Activated T-cell treated with anti-CD3 and anti-CD28 coated beads, Interleukin-2, amount 50 U/mL, for 1 hour (primary cell): ENCODE measurements at regions not wholly inside any gene's neighbourhood (a gene's known extent, or its start where the extent isn't known, plus 50 kb on each side); places are given as distances from the start of the nearest gene placed in this dataset.

Experiments used
- DNase-seq: peaks from one replicate; pipeline ENCODE4 v3.0.0-alpha.2; 2020

DNA sequence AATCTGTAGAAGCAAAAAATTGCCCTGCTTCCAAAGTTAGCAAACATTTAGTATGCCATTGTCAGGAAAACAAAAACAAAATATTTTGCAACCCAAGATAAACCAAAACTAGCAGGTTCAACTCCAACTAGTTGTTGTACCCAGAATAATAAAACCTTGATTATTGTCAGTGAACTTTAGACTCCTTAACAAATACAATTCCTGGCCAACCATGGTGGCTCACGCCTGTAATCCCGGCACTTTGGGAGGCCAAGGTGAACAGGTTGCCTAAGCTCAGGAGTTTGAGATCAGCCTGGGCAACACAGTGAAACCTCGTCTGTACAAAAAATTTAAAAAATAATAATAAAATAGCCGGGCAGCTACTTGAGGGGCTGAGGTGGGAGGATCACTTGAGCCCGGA is 53.6 kb upstream of the EPCAM start:
- DNase-seq = no peak

DNA sequence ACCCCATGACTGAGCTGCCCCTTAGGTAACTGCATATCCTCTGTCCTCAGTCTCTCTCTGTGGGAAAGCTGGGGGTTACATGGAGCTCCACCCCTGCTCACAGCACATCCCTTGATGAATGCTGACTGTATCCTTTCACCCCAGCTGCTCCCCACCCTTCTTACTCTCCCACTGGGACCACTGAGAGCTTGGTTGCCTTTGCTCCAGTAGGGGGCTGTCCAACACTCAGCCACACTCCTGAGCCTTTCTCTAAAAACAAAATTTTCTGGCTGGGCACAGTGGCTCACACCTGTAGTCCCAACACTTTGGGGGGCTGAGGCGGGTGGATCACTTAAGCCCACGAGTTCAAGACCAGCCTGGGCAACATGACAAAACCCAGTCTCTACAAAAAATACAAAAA is 55.4 kb upstream of the EPCAM start:
- DNase-seq = no peak

- no peak for DNase-seq
Observed at GRCh38 chr2:47313141-47313691, 55.9 kb upstream of the EPCAM start.

DNA sequence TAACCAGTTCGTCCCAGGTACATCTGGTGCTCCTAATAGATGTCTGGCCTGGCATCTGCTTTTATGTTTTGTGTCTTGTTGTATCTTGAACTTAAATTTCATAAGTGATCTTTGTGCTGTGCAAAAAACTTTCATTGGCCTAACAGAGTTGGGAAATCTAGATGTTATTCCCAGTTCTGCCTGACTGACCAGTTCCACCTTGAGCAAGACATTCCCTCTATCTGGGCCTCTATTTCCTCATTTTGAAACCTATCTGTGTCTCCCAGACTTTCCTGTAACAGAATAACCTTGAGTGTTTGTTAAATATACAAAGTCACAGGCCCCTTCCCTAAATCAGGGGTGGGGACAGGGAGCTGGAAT is 56.6 kb upstream of the EPCAM start:
- no peak for DNase-seq

DNA sequence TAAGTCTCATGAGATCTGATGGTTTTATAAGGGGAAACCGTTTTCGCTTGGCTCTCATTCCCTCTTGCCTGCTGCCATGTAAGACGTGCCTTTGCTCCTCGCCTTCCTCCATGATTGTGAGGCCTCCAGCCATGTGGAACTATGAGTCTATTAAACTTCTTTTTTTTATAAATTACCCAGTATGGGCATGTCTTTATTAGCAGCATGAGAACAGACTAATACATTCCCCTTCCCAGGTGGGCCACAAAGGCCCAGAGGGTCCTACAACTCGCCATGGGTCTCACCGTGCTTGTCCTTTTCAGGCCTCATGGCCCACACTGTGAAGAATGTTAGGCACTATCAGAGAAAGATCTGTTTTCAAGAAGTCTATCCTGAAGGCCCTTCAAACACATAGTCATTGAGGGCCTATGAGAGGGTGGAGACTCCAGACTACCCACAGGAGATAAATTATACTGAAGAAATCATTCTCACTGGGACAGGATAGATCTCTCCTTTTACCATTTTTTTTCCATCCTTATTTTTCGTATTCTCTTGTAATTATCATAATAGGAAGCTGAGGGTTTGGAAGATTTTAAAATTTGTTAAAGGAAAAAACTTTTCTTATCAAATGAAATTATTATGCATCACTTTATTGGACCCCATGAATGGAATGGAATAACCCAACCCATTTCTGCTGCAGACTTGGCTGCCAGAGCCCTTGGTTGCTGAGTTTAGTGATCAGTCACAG is 57.2 kb upstream of the EPCAM start:
- DNase-seq = no peak

DNA sequence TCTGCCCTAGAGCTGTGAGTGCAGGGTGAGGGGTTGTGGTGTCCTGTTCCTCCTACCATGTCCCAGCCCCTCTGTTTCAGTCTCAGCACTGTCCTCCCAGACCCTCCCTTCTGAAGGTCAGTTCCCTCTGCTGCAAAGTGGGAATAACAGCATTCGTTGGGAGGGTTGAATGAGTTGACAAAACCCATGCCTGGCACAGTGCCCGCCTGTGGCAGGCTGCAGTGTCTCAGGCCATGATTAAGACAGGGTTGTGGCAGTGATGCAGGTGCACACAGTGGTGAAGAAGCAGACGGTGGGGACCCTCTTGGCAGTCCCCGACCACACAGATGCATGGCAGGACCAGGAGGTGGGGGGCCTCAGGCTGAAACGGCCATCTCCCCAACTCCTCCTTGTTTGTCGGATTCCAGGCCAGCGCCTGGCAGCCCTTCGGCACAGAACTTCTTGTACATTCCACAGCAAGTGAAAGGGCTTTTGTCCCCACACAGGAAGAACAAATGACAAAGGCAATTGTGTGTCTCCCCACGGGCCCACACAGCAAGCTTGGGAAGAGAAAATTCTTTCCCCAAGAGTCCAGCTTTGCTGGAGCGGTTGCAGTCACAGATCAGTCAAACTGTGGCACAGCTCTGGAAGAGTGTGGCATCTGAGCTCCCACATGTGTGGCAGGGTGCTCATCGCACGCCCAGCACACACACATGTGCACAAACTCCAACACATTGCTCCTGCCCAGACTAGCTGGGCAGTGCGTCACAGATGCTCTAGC is 58.1 kb upstream of the EPCAM start:
- no peak for DNase-seq

DNA sequence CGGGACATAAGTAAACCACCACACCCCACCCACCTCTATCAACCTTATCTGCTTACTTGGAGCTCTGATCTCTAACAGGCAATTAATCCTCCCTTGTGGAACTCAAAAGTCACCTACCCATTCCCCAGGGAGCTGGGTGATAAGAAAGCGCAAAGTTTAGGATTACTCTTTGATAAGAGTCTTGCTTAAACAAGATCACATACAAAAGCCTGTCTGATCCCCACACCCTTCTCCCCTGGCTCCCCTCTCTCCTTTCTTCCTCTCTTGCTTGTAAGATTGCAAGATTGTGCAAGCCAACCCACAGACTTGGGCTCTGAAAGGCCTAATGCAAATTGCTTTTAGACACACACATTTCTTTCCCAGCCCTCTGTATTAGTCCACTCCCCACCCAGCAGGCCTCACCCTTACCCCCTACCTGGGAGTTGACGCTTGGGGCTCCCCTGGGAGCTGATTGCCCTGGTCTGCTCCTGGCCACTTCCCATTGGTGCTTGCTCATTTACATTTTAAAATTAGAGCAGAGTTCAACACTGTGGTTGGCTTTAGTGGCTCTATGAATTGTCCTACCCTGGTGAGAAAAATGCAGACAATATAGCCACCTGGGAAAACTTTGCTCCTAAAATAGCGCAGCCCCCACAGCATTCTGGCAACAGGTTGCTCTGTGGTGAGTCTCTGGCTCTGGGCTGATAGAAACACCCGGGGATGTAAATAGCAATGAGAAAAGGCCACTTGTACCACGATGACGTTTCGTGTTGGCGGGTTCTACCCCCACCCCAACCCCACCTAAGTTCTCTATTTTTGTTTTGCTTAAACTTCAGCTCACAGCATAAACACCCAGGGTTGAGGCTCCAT is 58.9 kb upstream of the EPCAM start:
- no peak for DNase-seq

- no peak for DNase-seq
Observed at GRCh38 chr2:47309472-47309951, 59.6 kb upstream of the EPCAM start.

DNA sequence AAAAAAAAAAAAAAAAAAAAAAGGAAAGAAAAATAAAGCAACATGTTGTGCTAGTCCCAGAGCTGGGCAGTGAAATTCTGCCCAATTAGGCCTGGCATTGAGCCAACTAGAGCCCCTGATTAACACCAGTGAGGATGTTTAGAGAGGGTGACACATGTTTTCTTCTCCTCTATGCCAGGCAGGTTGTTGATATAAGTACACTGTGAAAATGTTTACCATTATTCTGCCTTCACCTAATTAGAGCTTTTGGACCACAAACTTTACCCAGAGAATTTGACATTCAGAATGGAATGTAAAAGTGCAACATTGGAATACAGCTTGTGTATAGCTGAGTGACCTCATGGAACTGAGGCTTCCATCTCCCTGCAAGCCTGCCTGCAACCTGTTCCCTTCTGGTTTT is 62.0 kb upstream of the EPCAM start:
- no peak for DNase-seq

DNA sequence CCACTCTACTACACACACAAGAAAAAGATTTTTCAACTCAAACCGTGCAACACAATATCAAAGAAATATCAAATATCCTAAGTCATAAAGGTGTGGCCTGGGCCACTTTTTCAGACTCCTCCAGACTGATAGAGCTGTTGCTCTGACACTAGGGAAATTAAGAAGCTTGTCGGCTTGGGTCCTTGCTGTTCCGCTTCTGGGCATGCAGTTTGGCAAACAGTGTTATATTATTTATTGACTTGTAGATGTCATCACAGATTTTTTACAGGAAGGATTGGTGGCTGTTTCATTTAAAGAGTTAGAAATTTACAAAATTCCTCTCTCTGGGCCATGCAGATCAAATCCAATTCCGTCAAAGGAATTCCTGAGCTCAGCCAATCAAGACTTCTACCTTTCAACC is 64.5 kb upstream of the EPCAM start:
- DNase-seq = no peak

DNA sequence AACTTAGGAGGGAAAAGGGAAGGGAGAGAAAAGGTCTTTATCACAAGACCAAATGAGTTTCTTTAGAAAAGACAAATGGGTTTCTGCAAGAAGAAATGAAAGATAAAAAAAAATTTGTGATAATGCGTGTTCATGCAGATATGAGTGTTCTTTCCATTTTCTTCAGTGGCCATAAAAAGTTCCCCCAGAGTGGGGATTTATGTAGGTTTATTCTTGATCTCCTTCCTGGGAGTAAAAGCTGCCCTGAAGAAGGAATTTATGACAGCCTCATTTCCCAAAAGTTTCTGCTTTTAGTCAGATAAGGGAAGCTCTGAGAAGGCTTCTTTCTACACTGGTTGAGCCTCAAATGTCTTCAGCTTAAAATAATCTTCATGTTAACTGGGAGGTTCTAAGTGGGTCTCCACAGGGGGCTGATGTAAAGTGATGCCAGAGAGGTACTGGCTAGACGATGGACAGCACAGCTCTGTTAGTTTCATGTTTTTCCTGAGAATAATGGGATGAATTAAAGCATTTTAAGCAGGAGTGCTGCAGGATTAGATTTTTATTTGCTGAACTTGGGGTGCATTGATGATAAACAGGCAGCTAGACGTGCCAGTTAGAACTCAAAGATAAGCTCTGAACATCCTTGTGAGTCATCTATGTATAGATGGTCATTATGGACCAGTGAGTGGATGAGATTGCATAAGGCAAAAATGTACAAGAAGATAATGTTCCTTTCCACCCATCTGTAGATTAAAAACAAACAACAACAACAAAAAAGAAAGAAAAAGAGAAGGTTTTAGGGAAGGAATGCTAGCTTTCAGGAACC is 65.6 kb upstream of the EPCAM start:
- DNase-seq = no peak

GRCh38 chr2:47302308-47302707 is 66.8 kb upstream of the EPCAM start:
- DNase-seq = no peak

DNA sequence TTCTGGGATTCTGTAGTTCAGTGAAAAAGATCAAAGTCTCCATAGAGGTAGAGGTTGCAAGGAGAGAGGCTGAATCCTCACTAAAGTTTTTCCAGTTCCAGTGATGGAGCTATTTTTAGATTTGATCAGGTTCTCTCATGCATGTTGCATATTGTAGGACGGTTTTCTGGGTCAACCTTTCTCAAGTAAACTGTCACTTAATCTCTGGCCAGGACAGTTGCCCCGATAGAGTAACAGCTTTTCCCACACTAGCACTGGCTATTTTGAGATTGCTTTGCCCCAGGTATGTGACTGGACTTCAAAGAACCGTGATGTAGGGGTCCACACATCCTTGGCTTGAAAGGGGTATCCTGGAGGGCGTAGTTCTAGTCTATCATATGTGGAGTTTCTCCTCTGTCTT is 67.4 kb upstream of the EPCAM start:
- no peak for DNase-seq

- no peak for DNase-seq
Observed at GRCh38 chr2:47301277-47301618, 67.9 kb upstream of the EPCAM start.

- DNase-seq = no peak
Observed at GRCh38 chr2:47300609-47301276, 68.4 kb upstream of the EPCAM start.

- DNase-seq = no peak
Observed at GRCh38 chr2:47300081-47300480, 69.0 kb upstream of the EPCAM start.

- DNase-seq = no peak
Observed at GRCh38 chr2:47299555-47299954, 69.6 kb upstream of the EPCAM start.

DNA sequence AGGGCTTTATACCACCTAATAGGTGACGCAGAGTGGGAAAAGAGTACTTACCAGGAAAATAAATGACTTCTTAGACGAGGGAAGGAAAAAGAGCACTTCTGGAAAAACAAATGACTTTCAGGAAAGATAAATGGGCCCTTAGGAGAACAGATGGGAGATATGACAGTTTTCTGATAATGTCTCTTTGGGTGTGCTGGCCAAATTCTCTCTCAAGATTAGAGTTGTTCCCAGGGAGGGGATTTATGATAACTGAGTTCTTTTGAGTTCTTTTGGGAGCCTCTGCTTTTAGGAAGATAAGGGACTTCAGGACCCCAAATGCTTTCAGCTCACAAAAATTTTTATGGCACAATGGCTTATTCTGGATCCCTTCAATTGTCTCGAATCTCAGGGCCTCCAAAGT is 70.3 kb upstream of the EPCAM start:
- no peak for DNase-seq

DNA sequence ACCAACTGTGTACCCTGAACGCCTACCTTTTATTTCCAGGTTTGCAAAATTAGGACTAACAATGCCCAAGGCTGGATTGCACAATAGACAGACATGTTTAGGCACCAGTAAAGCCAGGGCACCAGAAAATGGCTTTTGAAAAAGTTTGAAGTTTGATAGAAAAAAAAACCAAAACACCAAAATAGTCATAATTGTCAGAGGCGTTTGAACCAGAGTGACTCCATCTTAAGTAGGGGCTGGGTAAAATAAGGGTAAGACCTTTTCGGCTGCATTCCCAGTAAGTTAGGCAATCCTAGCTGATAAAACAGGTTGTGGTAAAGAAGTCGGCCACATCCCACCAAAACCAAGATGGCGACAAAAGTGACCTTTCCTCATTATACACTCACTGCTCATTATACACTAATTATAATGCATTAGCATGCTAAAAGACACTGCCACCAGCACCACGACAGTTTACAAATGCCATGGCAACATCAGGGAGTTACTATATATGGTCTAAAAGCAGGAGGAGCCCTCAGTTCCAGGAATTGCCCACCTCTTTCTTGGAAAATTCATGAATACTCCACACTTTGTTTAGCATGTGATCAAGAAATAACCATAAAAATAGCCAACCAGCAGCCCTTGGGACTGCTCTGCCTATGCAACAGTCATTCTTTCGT is 71.2 kb upstream of the EPCAM start:
- no peak for DNase-seq

DNA sequence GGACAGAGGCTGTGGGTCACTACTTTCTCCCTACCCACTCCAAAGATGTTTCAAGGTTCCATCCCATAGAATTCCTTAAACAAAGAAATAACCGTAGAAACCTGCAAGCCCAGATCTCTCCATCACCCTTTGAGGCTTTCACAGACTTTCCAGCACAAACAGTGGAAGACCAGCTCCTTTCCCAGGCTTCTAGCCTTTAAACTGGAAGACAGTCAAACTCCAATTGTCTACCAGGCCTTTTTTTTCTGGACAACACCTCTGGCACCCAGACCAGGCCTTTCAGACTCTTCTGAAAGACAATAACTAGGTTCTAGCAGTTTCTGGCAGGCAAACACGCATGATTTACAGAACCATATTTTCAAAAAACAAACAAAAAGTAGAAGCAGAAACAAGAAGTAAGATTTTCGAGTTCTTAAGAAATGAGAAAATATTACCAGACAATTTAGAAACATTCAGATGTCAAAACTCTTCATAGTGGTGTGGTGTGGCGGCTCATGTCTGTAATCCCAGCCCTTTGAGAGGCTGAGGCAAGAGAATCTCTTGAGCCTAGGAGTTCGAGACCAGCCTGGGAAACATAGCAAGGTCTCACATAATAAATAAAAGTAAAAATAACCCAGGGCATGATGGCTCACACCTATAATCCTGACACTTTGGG is 73.0 kb upstream of the EPCAM start:
- DNase-seq = no peak
